Duodenal mucosa (tissue), 2 donors: ENCODE measurements at regions not wholly inside any gene's neighbourhood (a gene's known extent, or its start where the extent isn't known, plus 50 kb on each side); places are given as distances from the start of the nearest gene placed in this dataset.

Experiments
- H3K27ac ChIP-seq: one replicate; pipeline ENCODE4 v1.7.0; 2013; ENCODE audit warnings: low read depth, low read length
- H3K27me3 ChIP-seq, 2 donors: one replicate each; pipeline ENCODE4 v1.7.0; 2013; ENCODE audit warnings: low read length in 2 of 2, control low read depth in 1 of 2; ENCODE audit not compliant: insufficient read depth in 2 of 2, control insufficient read depth in 1 of 2
- H3K36me3 ChIP-seq, 2 donors: one replicate each; pipeline ENCODE4 v1.7.0; 2013; ENCODE audit warnings: low read length in 2 of 2, control low read depth in 1 of 2; ENCODE audit not compliant: insufficient read depth in 2 of 2, control insufficient read depth in 1 of 2
- H3K4me1 ChIP-seq, 2 donors: one replicate each; pipeline ENCODE4 v1.7.0; 2013; ENCODE audit warnings: low read length in 2 of 2, control low read depth in 1 of 2; ENCODE audit not compliant: insufficient read depth in 2 of 2, control insufficient read depth in 1 of 2
- H3K4me3 ChIP-seq, 2 donors: one replicate each; pipeline ENCODE4 v1.7.0; 2013; ENCODE audit warnings: low read length in 2 of 2, low read depth in 1 of 2
- H3K9ac ChIP-seq, 2 donors: one replicate each; pipeline ENCODE4 v1.7.0; 2013; ENCODE audit warnings: low read length in 2 of 2, low read depth in 1 of 2
- H3K9me3 ChIP-seq, 2 donors: one replicate each; pipeline ENCODE4 v1.7.0; 2013; ENCODE audit warnings: low read length in 2 of 2, control low read depth in 1 of 2; ENCODE audit not compliant: control insufficient read depth in 1 of 2

DNA sequence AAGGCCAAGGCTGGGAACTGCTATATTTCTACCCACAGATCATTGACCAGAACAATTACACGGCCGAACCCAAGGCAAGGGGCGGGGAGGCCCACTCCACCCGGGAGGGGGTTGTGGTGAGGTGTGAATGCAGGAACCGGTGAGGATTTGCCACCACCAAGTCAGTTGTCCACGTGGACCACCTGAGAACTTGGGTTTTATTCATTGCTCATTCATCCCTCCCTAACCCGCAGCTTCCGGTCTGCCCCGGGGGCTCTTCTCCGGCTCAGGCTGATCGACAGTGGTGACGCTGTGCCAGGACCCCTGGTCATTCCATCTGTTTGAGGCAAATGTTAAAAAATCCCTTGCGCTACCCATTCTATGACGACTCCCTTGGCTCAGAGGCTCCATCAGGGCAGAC is 127.7 kb upstream of the RTL1 start:
- H3K27ac ChIP-seq, result no peak overlapping the region
- H3K27me3 ChIP-seq, result no peaks in the 10 kb centered on the region
- no peaks in the 10 kb centered on the region for H3K4me1 ChIP-seq
- H3K4me3 ChIP-seq, result no peak overlapping the region
- H3K36me3 ChIP-seq, result no peaks in the 10 kb centered on the region
- H3K9ac ChIP-seq, result no peak overlapping the region
- H3K9me3 ChIP-seq, result no peaks in the 10 kb centered on the region

- Histone ChIP-seq H3K4me3 (no peak overlapping the region), H3K4me1 (no peaks in the 10 kb centered on the region), H3K9ac (no peak overlapping the region), H3K9me3 (no peaks in the 10 kb centered on the region), H3K36me3 (no peaks in the 10 kb centered on the region), H3K27ac (no peak overlapping the region), H3K27me3 (no peaks in the 10 kb centered on the region)
Observed at GRCh38 chr14:101031721-101032120, 128.2 kb upstream of the RTL1 start.

- Histone ChIP-seq H3K27ac (no peak overlapping the region), H3K4me3 (no peak overlapping the region), H3K4me1 (no peaks in the 10 kb centered on the region), H3K9ac (no peak overlapping the region), H3K36me3 (no peaks in the 10 kb centered on the region), H3K27me3 (no peaks in the 10 kb centered on the region), H3K9me3 (no peaks in the 10 kb centered on the region)
Observed at GRCh38 chr14:101032433-101032832, 128.9 kb upstream of the RTL1 start.

DNA sequence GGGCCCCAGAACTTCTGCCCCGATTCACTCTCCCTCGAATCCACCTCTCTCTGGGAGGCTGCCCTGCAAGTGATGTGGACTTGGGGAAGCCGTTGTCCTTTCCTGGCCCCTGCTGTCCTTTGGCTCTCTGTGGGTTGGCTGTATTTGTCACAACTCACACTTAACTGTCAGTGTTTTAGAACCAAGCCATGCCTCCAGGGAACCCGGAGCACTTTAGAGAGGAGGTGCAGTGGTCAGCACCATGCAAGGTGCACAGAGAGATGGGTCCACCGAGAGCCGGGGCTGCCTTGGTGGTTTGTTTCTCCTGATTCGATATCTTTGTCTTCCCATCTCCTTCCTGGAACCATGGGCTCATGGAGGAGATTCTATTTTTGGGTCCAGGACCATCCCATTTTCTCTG is 129.5 kb upstream of the RTL1 start:
- no peaks in the 10 kb centered on the region for H3K36me3 ChIP-seq
- H3K27me3 ChIP-seq, result no peaks in the 10 kb centered on the region

GRCh38 chr14:101033446-101034165 is 130.1 kb upstream of the RTL1 start:
- Histone ChIP-seq H3K27me3 (no peaks in the 10 kb centered on the region), H3K27ac (no peak overlapping the region), H3K9ac (no peak overlapping the region), H3K4me3 (no peak overlapping the region), H3K36me3 (no peaks in the 10 kb centered on the region), H3K9me3 (no peaks in the 10 kb centered on the region), H3K4me1 (no peaks in the 10 kb centered on the region)

More for the DNA sequence above, 129.5 kb upstream of the RTL1 start:
- Histone ChIP-seq H3K4me3 (no peak overlapping the region), H3K4me1 (no peaks in the 10 kb centered on the region), H3K27ac (no peak overlapping the region), H3K9me3 (no peaks in the 10 kb centered on the region), H3K9ac (no peak overlapping the region)

GRCh38 chr14:101034986-101035385 is 131.5 kb upstream of the RTL1 start:
- no peak overlapping the region for H3K9ac ChIP-seq
- no peaks in the 10 kb centered on the region for H3K9me3 ChIP-seq
- H3K27ac ChIP-seq, result no peak overlapping the region
- H3K36me3 ChIP-seq, result no peaks in the 10 kb centered on the region
- H3K4me3 ChIP-seq, result no peak overlapping the region
- H3K27me3 ChIP-seq, result no peaks in the 10 kb centered on the region
- H3K4me1 ChIP-seq, result no peaks in the 10 kb centered on the region

- H3K4me1 ChIP-seq, result no peaks in the 10 kb centered on the region
- no peaks in the 10 kb centered on the region for H3K36me3 ChIP-seq
- H3K27me3 ChIP-seq, result no peaks in the 10 kb centered on the region
- H3K4me3 ChIP-seq, result no peak overlapping the region
- H3K9me3 ChIP-seq, result no peaks in the 10 kb centered on the region
- no peak overlapping the region for H3K27ac ChIP-seq
- no peak overlapping the region for H3K9ac ChIP-seq
Observed at GRCh38 chr14:101035466-101036225, 132.1 kb upstream of the RTL1 start.

GRCh38 chr14:101037021-101037817 is 133.7 kb upstream of the RTL1 start:
- no peaks in the 10 kb centered on the region for H3K27me3 ChIP-seq
- H3K27ac ChIP-seq, result no peak overlapping the region
- no peak overlapping the region for H3K9ac ChIP-seq
- H3K4me3 ChIP-seq, result no peak overlapping the region
- no peaks in the 10 kb centered on the region for H3K36me3 ChIP-seq
- H3K9me3 ChIP-seq, result no peaks in the 10 kb centered on the region
- H3K4me1 ChIP-seq, result no peaks in the 10 kb centered on the region

DNA sequence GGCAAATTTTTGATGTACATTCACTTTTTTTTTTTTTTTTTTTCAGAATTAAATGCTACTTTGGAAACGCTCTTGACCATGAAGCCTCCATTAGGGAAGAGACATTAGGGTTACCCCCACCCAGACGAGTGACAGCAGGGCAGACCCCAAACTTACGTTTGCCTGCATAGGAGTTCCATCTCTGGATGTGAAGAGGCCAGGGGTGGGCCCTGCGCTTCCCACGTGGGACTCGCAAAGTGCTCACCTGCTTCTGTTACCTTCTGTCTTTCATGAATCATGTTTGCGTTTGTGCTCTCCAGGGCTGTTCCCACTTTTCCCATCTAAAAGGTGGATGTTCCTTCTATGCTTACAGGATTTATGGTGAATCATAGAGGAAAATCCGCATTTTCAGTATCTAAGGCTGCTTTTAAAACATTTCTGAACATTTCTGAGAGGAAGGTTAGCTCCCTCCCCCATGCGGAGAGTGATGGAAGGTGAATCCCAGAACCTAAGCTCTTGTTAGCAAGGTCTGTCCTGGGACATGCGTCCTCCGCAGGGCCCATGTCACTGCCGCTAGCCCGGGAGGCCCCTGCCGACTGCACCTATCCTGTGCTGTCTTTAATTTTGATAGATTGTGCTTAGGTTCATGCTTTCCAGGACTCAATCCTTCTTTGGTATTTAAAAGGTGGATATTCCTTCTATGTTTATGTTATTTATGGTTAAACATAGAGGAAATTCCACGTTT is 135.7 kb upstream of the RTL1 start:
- Histone ChIP-seq H3K4me1 (no peaks in the 10 kb centered on the region), H3K27me3 (no peaks in the 10 kb centered on the region), H3K9me3 (no peaks in the 10 kb centered on the region), H3K36me3 (no peaks in the 10 kb centered on the region), H3K9ac (no peak overlapping the region), H3K4me3 (no peak overlapping the region), H3K27ac (no peak overlapping the region)
